ENCODE measurements at regions not wholly inside any gene's neighbourhood (a gene's known extent, or its start where the extent isn't known, plus 50 kb on each side); places are given as distances from the start of the nearest gene placed in this dataset.

DNA sequence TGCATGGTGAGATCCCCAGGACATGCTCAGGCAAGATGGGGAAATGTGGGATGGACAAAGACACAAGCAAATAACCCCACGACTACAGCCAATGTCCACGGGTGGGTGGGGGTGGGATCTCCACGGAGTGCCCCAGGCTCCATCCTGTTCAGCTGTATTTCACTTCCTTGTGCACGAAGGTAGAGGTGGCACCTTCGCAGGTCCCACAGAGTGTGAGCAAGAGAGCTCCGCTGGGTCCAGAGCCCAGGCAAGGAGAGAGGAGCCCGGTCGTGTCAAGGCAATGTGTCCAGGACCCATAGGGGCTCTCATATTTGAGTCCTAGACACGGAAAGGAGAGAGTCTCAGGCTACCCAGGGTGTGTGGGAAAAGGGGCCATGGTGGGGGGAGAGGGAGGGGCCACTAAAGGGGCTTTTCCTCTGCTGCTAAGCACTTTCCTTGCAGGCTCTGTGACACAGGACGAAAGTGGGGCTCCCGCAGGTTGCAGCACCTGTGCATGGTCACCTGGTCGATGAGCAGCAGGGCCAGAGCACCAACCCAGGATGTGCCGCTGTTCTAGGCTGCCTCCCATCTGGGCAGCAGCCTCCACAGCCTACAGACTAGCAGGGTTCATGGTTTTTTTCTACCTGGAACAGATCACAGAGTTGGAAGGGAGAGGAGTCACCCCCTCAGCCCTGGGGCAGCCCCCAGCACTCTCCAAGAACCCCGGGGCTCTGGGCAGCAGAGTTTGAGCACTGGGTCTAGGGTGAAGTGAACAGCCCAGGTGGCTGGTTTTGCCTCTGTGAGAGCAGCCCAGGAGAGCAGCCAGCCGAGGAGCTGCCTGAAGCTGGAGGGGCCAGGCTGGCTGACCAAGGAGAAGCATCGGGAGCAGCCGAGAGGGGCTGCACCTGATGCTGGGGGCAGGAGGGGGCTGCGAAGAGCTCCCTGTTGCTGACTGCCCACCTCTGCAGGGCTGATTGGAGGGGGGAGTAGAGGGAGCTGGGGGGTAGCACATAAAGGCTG, 100.7 kb upstream of the MVB12B start:
- no peak for DNase-seq

DNA sequence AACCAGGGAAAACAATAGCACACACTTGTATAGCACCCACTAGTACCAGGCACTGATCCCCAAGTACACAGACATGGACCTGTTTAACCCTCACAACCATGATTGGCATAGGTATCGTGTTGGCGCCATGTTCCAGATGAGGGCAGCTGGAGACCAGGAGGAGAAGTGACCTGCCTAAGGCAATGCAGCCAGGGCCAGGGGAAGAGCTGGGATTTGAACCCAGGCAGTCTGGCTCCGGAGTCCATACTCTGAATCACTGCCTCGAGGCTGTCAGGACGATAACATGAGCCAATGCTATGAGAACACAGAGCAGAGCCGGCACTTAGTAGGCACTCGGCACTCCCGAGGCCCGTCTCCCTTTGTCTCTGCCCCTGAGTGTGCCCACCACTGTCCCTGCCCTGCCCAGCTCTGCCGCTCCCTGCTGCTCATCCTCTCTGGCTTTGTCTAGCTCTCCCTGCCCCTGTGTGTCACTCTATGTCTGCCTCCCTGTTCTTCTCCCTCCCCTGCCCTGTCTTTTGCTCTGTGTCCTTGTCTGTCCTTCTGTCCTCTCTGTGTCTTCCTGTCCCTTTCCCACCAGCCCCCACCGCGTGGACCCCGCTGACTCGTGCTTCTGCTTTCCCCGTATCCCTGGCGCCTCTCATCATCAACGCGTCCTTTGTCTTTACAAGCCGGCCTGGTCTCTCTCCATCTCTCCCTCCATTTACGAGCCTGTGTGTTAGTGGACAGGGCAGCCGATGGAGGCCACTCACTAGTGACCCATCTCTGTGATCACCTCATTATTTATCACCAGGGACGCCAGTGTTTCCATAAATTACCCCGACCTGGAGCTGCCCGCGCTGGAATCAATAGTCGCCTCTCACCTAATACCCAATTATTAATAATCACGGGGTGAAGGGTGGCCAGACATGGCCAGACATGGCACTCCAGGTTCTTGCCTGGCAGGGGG, 99.4 kb upstream of the MVB12B start:
- no peak for DNase-seq

DNA sequence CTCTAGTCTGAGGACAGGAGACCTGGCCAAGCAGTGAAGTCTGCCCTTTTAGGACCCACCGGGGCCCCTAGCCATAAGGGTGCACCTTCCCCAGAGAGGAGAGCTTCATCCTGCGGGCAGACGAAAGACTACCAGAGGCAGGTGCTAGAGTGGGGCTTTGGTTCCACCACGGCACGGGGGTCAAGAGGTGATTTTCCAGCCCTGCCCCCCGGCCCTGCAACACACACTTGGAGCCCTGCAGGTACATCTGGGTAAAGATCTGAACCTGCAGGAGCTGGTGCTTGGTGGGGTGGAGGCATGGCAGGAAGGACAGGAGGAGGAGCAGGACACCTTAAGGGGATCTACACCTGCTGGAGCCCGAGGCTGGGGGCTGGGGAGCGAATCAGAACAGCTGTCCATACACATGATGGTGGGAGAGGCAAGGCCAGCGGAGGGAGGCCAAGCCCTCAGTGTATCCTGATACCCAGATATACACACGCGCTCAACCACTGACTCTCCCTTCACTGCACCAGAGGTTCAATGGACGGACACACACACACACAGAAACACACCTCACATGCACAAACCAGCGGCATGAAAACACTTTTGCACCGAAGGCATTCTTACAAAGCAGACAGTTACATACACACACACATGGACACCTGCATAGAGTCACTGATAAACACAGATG, 98.4 kb upstream of the MVB12B start:
- DNase-seq: no peak

DNA sequence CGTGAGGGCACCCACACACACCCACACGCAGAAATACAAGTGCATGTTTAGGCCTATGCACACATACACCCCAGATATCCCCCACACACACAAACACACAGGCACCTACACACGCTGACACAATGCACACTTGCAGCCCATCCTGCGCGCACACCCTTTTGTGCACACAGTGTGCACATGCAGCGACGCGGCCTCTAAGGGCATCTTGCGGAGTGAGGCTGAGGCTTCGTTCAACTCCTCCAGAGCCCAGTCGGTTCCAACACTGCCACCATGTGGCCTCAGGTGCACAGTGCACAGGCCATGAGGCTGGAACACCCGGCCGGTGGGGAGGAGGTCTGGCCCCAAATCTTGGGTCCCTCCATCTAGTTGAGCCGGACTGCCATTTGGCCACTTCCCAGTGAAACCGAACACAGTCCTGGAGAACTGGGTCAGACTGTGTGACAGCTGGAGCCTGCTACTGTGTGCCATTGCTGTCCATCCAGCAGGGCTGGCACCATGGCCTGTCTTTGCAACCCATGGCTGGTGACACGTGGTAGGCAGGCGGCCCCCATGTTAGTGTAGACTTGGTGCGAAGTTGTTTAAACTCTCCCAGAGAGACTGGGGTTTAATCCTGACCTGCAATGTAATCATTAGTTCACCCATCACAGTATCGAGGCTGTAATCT, 97.7 kb upstream of the MVB12B start:
- peak; percentile 80 for DNase-seq

DNA sequence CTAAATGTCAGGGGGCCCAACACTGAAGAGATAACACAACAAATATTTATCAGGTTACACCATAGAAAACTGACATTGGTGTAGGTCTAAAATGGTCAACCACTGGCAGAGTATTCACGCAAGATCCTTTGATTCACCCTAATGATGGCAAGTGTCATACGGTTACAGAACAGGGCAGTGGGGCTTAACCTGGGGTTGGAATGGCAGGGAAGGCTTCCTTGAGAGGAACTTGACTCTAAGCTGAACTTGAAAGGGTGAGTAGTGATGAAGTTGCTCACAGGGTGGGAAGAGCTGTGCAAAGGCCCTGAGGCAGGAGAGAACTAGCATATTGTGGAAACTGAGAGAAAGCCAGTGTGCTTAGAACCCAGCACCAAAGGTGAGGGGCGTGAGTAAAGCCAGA, 97.1 kb upstream of the MVB12B start:
- DNase-seq: no peak

DNA sequence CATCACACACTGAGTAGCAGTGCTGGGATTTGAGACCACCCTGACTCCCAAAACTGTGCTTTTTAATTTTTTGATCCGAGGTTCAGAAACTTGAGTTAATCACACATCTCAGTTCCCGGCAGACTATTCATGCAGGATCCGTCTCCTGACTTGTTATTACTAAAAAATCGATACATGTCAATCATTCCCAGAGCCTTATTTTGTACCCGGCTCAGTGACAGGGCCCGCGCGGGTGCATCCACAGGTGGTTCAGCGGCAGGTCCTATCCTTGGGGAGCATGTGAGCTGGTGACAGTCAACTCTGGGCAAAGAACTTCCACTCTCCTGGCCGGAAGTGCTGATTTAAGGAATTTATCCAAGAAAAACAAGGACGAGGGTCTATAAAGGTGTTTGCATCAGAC, 95.9 kb upstream of the MVB12B start:
- no peak for DNase-seq

DNA sequence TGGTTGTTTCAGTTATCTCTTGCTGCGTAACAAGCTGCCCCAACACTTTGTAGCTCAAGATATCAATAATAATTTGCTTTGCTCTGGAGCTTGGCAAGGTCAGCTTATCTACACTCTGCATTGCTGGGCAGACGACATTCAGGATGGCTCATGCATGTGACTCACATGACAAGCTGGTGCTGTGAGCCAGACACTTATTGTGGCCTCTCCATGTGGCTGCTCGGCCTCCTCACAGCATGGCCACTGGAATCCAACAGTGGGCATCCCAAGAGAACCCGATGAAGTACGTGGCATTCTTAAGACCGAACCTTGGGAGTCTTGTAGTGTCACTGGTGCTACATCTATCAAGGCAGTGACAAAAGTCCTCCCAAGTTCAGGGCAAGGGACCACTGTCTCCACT, 94.2 kb upstream of the MVB12B start:
- no peak for DNase-seq

DNA sequence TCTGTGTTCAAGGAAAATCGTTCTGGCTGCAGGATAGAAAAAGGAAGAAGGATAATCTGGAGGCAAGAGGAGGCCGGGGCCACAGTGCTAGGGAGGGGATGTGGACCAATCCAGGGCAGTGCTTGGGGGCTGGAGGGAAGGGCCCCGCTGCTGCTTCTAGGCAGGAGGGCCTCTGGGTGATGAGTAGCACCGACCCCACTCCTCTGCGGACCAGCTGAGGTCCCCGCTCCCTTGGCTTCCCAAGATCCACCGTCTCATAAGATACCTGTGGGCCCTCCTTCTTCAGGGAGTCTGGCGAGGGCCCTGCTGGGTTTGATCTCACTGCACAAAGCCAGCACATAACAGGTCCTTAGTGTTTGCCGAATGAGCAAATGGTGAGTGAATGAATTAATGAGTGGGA, 93.5 kb upstream of the MVB12B start:
- no peak for DNase-seq

DNA sequence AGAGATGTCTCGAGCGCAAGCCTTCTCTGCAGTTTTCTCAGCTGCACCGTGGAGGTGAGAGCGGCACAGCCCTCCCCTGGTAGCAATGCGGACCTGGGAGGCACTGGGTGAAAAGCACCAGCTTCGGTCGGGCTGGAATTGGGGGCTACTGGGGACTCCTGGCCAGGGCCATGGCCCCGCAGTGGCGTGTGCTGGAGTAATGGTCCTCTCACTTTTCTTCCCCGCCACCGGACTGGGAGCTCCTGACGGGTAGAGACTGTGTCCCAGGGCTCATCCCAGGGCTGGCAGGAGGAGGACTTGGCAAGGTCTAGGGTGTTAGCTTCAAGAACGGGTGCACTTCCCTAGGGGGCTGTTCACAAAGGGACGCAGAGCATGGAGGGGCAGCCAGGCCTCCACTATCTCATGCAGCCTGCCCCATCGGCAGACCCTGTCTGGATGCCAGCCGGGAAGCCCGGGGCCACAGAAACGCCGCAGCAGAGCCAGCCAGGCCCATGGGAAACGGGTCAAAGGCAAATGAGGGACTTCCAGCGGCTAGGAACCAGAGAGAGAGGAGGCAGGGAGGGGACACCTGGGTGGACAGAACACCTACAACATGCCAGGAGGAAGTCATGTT, 92.6 kb upstream of the MVB12B start:
- no peak for DNase-seq

DNA sequence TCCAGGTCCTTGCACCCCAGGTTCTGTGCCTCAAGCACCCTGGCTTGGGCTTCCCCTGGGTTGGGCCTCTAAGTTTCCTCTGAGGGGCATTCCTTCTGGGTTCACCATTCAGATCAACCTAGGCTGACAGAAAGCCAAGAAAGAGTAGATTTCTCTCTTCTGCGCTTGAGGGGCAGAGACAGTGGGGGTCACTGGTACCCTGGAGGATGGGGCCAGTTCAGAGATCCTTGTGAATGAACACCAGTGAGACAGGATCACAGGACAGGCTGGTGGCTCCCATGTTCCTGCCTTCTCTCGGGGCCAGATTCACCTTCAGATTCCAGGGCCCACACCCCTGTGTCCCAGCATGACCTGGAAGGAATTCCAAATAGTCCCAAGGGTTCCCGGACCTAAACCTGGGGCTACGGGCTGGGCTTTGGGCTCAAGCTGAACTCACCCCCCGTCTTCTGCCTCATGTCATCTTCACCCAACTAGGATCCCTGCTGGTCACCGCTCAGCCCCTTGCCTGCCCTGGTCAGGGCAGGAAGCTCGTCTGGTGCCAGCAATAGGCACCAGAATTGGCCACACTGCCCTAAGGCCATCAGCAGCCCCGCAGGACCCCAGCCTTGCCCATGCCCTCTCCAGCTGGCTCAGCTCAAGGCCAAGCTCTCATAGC, 91.8 kb upstream of the MVB12B start:
- DNase-seq: no peak

DNA sequence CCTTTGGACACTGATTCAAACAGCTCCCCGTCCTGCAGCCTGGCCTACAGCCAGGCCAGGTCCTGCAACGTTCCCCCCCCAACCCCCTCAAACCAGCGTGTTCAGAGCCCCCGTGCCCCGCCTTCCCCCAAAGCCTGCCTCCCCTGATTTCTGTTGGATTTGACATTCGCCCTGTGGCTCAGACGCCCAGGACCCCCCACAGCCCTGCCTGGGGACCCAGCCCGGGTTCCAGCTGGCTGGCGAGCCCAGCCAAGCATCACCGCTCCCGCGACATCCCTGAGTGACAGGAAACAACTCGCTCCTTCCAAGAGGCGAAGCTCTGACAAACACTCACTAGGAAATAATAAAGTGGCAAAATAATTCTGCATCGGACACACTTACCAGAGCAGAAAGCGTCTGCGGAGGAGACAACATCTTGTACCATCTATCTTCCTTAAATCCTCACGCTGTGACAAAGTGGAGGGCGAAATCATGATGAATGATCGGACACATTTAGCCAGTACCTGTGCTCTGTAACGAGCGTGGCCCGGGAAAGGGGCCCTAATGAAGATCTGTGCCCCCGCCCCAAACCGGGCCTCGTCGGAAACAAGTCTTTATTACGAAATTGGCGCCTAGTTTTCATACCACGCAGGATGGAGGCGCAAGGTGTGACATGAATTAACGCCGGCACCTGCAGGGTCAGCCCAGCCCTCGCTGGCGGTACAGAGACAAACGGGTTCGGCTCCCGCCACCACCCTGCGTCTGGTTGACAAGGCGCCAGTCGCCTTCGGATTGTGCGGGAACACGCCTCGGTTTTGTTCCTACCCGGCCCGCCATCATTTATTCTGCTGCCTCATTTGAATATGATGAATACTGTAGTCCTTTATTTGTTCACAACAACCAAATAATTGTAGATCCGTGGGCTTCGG, 91.0 kb upstream of the MVB12B start:
- DNase-seq: no peak

DNA sequence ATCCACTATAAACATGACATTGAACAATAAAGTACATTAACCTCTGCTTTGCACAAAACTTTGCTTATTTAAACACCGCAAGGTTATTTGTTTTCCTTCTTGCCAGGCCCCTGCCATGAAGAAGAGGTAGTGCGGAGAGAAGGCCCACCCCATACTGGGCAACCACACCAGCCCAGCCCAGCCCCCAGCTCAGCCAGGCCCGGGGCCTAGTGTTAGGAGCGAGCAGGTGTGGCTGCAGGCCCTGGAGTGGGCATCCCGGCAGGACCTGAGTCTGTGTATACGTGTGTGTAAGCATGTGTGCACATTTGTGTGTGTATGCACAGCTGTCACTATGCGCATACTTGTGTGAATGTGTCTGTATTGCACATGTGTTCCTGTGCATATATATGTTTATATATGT, 90.4 kb upstream of the MVB12B start:
- DNase-seq: no peak

DNA sequence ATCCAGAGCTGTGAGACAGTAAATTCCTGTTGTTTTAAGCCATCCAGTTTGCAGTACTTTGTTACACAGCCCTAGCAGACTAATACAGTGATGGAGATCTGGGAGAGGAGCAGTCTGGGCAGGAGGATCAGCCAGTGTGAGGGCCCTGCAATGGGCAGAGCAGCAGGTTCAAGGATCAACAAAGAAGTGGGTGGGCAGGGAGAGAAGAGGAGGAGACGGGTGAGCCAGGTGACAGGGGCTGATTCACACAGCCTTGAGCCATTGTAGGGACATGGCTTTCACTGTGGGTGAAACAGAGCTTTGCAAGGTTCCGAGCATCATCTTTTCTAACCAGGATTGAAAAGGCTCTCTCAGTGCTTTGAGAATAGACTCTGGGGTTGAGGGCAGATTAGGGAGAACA, 88.2 kb upstream of the MVB12B start:
- DNase-seq: no peak

DNA sequence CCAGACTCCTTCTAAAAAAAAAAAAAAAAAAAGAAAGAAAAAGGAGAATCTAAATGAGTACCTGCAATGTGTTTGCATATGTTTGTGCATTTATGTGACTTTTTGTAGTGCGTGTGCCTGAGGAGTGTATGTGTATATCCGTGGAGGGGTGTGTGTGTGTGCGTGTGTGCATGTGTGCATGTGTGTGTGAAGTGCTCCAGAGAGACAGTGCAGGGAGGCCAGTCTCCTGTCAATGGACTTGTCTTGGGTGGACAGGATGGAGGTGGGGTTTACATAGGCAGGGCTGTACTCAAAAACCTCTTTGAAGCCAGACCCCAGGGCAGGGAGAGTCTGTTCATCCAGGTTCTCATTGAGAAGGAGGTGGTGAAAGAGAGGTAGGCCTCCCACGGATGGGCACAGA, 87.1 kb upstream of the MVB12B start:
- no peak for DNase-seq

DNA sequence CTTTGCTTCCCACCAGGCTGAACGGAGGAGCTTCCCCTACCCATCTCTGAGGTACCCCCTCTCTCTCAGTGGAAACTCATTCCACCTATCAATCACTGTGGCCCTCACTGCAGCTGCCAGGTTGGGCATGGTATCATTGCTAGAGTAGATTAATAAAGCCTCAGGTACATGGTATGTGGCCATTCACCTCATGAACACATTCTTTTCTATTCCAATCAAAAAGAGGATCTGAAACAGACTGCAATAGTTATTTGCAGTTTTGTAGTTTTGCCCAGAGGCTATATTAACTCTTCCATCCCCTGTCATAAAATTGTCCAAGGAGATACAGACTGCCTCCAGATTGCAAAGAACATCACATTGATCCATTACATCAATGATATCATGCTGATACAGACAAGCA, 85.8 kb upstream of the MVB12B start:
- DNase-seq: no peak

DNA sequence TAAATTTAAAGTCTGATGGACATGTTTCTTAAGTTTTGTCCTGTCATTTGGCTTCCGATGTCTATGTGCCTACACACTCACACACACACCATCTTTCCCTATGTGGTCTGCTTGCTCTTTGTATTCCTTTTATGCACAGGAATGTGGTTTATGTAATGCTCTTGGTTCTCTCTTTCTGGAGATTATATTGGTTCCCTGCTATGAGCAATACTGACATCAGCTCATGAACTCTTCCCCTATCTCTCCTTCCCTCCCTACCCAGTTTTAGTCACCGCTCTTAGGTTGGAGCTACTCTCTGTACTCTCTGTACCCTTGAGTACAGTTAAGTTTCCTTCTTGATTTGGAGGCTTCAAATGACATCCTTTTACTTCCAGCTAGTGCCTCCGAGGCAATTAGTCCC, 77.9 kb upstream of the MVB12B start:
- no peak for DNase-seq

DNA sequence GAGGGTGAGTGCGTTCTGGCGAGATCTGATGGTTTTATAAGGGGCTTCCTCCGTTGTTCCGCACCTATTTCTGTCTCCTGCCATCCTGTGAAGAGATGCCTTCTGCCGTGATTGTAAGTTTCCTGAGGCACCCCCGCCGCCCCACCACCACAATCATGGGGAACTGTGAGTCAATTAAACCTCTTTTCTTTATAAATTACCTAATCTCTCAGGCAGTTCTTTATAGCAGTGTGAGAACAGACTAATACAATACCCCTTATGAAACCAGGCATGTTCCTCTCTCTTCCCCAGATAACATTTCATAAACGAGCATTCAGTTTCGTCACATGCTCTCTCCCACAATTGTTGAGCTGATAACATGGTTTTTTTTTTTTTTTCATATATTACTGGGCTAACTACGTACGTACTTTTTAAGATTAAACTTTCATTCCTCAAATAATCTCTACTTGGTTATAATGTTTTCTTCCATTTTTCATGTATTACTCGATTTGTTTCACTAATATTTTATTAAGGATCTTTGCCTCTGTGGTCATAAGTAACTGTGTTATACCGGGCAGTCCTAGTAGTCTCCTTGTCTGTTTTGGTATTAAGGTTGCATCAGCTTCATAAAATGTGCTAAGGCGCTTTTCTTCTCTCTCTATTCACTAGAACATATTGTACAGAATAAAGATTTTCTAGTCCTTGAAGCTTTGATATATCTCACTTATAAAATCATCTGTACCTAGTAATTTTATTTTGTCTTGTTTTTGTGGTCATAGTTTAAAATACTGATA, 64.9 kb upstream of the MVB12B start:
- no peak for DNase-seq

DNA sequence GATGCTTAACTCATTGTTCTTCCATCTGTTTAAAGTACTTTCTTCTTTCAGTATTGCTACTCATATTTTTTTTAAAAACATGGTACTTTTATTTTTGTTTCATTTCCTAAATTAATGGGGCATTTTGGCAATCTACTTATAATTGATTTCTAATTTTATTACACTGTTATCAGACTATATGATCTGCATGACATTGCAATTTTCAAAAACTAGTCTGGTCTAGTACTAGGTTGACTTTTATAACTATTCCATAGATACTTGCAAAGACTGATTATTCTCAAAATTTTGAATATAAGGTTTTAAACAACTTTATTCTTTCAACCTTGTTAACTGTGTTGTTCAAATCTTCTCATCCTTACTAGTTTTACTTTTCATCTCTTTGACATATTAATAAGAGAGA, 63.9 kb upstream of the MVB12B start:
- DNase-seq: no peak

DNA sequence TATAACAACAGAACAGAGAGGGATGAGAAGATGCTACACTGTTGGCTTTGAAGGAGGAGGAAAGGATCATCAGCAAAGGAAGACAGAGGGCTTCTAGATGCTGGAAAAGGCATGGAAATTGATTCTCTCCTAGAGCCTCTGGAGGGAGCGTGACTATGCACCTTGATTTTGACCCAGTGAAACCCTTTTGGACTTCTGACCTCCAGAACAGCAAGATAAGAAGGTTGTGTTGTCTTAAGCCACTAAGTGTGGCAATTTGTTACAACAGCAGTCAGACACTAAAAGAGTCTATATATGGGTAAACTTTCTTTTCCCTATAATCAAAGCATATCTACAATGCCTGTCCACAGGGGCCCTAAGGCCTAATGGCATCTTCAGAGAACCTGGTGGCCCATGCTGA, 56.1 kb upstream of the MVB12B start:
- DNase-seq: no peak

Data from stimulated activated CD4-positive, alpha-beta T cell treated with anti-CD3 and anti-CD28 coated beads, Interleukin-15, amount 100 ng/mL, for 24 hours (primary cell).